RWPE1 (cell line): ENCODE measurements at regions not wholly inside any gene's neighbourhood (a gene's known extent, or its start where the extent isn't known, plus 50 kb on each side); places are given as distances from the start of the nearest gene placed in this dataset.

ENCODE experiments used
- CTCF ChIA-PET: fragments of 350-600 bp; sonication (Branson Sonifier 250); formaldehyde crosslinking; extraction: SDS; loops from one replicate; lab custom pipeline; 2021; lab: Yijun Ruan, JAX
- POLR2A ChIA-PET: fragments of 400-600 bp; formaldehyde crosslinking; extraction: SDS; loops from one replicate; lab custom pipeline; 2020; ENCODE audit warnings: antibody characterized with exemption; ENCODE audit not compliant: low non-redundant PET; lab: Yijun Ruan, JAX
- DNase-seq: peaks from one replicate; pipeline ENCODE4 v3.0.0; 2012; ENCODE audit warnings: low spot score
- H3K27ac ChIP-seq: fragments of 450-650 bp; 2 replicates; pipeline ENCODE4 v1.5.1; 2017
- CTCF ChIP-seq: fragments of 450-650 bp; conservative IDR thresholded peaks from 2 replicates; pipeline ENCODE4 v1.5.1; 2017; ENCODE audit warnings: low read depth, mild to moderate bottlenecking

DNA sequence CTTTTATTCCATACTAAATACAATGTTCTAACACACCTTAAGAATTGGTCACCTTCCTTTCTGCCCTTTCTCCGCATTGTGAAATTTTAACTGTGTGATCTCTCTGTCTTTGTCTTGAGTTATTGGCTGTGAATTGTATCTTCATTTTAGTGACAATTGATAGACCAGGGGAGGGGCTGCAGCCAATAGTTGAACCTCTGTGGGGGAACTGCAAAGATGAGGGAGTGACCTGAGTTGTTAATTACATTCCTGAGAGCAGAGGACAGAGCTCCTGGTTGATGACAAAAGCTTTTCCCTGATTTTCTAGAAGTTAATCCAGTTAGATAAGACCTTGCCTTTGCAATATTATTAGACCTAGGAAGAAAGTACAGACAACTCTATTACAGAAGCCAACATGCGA is 1535.7 kb downstream of the BRINP3 start:
- POLR2A ChIA-PET, result no interaction called here
- DNase-seq, result no peak
- H3K27ac ChIP-seq, result no peak overlapping the region
- CTCF ChIA-PET, result no interaction called here
- TF ChIP-seq CTCF, result no peak

GRCh38 chr1:188949701-188950100 is 1528.0 kb downstream of the BRINP3 start:
- POLR2A ChIA-PET, result no interaction called here
- H3K27ac ChIP-seq, result no peak overlapping the region
- CTCF ChIA-PET, result no interaction called here
- no peak for TF ChIP-seq CTCF
- DNase-seq, result no peak

DNA sequence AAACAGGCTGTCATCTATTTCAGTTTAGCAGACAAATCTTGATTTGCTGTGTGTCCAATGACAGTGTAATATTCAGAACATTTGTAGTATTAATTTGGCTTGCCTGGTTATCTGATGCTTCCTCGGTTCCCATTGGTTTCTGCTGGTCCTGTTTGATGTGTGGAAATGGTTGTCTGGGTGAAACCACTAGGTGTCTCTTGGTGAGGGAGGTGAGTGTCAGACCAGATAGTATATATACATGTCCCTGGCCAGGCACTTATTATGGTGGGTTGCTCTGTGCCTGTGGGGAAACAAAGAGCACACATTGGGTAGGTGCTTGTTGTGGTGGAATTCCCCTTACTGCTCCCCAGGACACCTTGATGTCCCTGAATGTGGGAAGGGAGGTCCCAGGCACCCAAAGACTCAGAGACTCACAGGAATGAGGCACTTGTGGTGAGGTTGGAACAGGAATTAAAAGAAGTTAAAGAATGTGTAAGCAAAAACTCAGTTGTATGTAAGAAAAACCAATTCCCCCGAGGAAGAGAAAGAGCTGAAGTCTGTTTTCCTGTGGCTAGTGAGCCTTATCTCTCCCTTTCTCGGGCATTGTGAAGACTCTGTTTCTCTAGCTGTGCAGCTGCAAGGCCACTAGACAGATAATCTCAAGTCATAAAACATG is 1519.1 kb downstream of the BRINP3 start:
- ChIA-PET CTCF (no interaction called here), POLR2A (no interaction called here)
- DNase-seq, result no peak
- no peak overlapping the region for H3K27ac ChIP-seq
- TF ChIP-seq CTCF, result no peak

DNA sequence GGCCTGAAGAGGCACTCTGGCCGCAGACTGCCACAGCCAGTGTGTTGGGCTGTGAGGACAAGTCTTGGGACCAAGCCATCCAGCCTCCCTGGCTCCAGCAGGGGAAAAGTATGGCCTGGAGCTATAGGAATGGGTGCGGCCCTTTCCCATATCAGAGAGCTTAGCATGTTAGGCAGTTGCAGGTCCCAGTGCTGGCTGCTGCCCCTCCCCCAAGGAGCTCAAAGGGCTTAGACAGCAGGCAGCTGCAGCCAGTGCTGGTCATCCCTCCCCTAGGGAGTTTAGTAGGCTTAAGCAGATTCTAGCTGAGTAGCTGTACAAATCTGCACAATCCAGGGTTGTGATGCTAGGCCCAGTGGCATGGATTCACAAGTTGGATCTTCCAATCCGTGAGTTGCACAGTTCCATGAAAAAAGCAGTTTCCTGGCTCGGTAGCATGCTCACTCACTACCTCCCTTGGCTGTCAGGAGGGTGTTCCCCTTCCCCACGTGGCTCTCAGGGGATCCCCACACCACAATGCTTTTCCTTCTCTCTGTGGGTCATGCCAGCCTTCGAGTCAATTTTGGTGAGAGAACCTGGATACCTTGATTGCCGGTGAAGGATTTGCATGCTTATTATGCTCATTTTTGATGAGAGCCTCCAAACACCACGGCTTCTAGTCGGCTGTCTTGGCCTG is 1490.8 kb downstream of the BRINP3 start:
- TF ChIP-seq CTCF, result no peak
- H3K27ac ChIP-seq, result no peak overlapping the region
- POLR2A ChIA-PET, result no interaction called here
- DNase-seq, result no peak
- CTCF ChIA-PET, result no interaction called here

- CTCF ChIA-PET, result no interaction called here
- no peak for DNase-seq
- no peak overlapping the region for H3K27ac ChIP-seq
- POLR2A ChIA-PET, result no interaction called here
- TF ChIP-seq CTCF, result no peak
Measured at GRCh38 chr1:188988589-188988988, 1489.1 kb downstream of the BRINP3 start.

- TF ChIP-seq CTCF, result no peak
- ChIA-PET CTCF (interaction anchor here (0.5 kb wide), 1 partner anchor 773 kb away, joined by 3 read pairs; no protein-coding TSS in a partner anchor), POLR2A (no interaction called here)
Measured at GRCh38 chr1:188991221-188991930, 1486.3 kb downstream of the BRINP3 start.

More at GRCh38 chr1:188991221-188991930, 1486.3 kb downstream of the BRINP3 start:
- DNase-seq, result no peak
- H3K27ac ChIP-seq, result no peak overlapping the region
